Mesendoderm (in vitro differentiated cells): ENCODE measurements at regions not wholly inside any gene's neighbourhood (a gene's known extent, or its start where the extent isn't known, plus 50 kb on each side); places are given as distances from the start of the nearest gene placed in this dataset. TPM values are rescaled to one million over a fixed set of nuclear protein-coding genes. Genes with fewer than 3 reads are reported as not detected.

Experiments
- DNase-seq: peaks from one replicate; pipeline ENCODE4 v3.0.0; 2013
- H2AK5ac ChIP-seq: 2 replicates; pipeline ENCODE4 v1.6.1; 2013; ENCODE audit warnings: low read length, inconsistent platforms
- H2BK120ac ChIP-seq: 2 replicates; pipeline ENCODE4 v1.6.1; 2013; ENCODE audit warnings: low read depth, mild to moderate bottlenecking, low read length, moderate library complexity, mixed read lengths
- H2BK15ac ChIP-seq: replicated peaks from 2 replicates; pipeline ENCODE4 v1.6.1; 2013; ENCODE audit warnings: low read depth, mild to moderate bottlenecking, moderate library complexity
- H2BK5ac ChIP-seq: 2 replicates; pipeline ENCODE4 v1.6.1; 2013; ENCODE audit warnings: low read length, inconsistent platforms
- H3K18ac ChIP-seq: 2 replicates; pipeline ENCODE4 v1.6.1; 2013; ENCODE audit warnings: mild to moderate bottlenecking, low read length, mixed read lengths
- H3K23ac ChIP-seq: one replicate; pipeline ENCODE4 v1.6.1; 2013; ENCODE audit warnings: low read length
- H3K27ac ChIP-seq: 2 replicates; pipeline ENCODE4 v1.5.1; 2013; ENCODE audit warnings: low read depth, mild to moderate bottlenecking, inconsistent platforms, low read length, moderate library complexity
- H3K27me3 ChIP-seq: 2 replicates; pipeline ENCODE4 v1.6.1; 2013; ENCODE audit warnings: low read length, control low read depth, mild to moderate bottlenecking, inconsistent platforms; ENCODE audit not compliant: insufficient read depth, poor library complexity
- H3K36me3 ChIP-seq: 2 replicates; pipeline ENCODE4 v1.6.1; 2013; ENCODE audit warnings: low read length, inconsistent platforms; ENCODE audit not compliant: control insufficient read depth, insufficient read depth
- H3K4ac ChIP-seq: one replicate; pipeline ENCODE4 v1.6.1; 2013; ENCODE audit warnings: low read depth, mild to moderate bottlenecking, low read length, moderate library complexity
- H3K4me1 ChIP-seq: 2 replicates; pipeline ENCODE4 v1.6.1; 2013; ENCODE audit warnings: low read depth, low read length, inconsistent platforms; ENCODE audit not compliant: control insufficient read depth
- H3K4me2 ChIP-seq: 2 replicates; pipeline ENCODE4 v1.6.1; 2013; ENCODE audit warnings: low read length
- H3K4me3 ChIP-seq: 2 replicates; pipeline ENCODE4 v1.5.1; 2013; ENCODE audit warnings: mild to moderate bottlenecking, low read length
- H3K56ac ChIP-seq: one replicate; pipeline ENCODE4 v1.6.1; 2013; ENCODE audit warnings: low read length
- H3K79me1 ChIP-seq: 2 replicates; pipeline ENCODE4 v1.6.1; 2013; ENCODE audit warnings: low read length, inconsistent platforms
- H3K79me2 ChIP-seq: 2 replicates; pipeline ENCODE4 v1.6.1; 2013; ENCODE audit warnings: mild to moderate bottlenecking, low read length; ENCODE audit not compliant: control insufficient read depth, insufficient read depth
- H3K9ac ChIP-seq: 2 replicates; pipeline ENCODE4 v1.6.1; 2013; ENCODE audit warnings: low read length, inconsistent platforms
- H4K5ac ChIP-seq: one replicate; pipeline ENCODE4 v1.6.1; 2013; ENCODE audit warnings: low read length
- H4K8ac ChIP-seq: one replicate; pipeline ENCODE4 v1.6.1; 2013; ENCODE audit warnings: low read depth, mild to moderate bottlenecking, control low read depth, low read length, moderate library complexity
- WGBS: extraction: QIAGEN DNeasy Blood & Tissue Kit; methylation state at CpG from one replicate; pipeline ENCODE4 v1.1.7; 2013; ENCODE audit warnings: low lambda C conversion rate, missing lambda C conversion rate; ENCODE audit not compliant: insufficient coverage; ENCODE audit errors: extremely low coverage; 5-methylcytosine and 5-hydroxymethylcytosine counted together
- small RNA-seq: library from polyadenylated mRNA; stranded (forward); fragments of <200 nt; extraction: miRNeasy Mini kit (QIAGEN cat#:217004); gene quantifications from one replicate; pipeline ENCODE3, GENCODE V24; 2013; ENCODE audit not compliant: insufficient read depth

DNA sequence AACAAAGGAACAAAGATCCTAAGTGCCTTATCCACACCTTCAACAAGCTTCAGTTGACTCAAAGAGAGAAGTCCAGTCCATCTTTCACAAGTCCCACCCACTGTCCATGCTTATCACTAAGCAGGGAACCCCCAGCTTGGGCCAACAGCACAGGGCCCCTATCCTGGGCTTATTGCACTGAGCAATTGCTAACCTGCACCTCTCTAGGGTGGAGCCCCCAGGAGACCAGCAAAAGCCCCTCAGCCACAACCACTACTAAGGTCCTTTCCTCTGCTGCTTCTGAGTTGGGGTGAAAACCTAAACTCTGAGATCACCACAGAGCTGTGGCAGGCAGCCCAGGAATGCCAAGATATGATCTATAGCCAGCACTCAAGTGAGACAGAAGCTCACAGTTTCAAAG is 96.7 kb upstream of the PBDC1 start:
- Histone ChIP-seq H3K9ac (no peak overlapping the region), H3K36me3 (no peaks in the 10 kb centered on the region), H3K4me2 (no peak overlapping the region), H3K27me3 (no peaks in the 10 kb centered on the region), H2BK15ac (no peak overlapping the region), H4K5ac (no peak overlapping the region), H4K8ac (no peak overlapping the region), H3K18ac (no peak overlapping the region), H2AK5ac (no peak overlapping the region), H3K4me3 (no peak overlapping the region), H3K23ac (no peak overlapping the region), H3K56ac (no peak overlapping the region), H3K79me1 (no peaks in the 10 kb centered on the region), H3K79me2 (no peaks in the 10 kb centered on the region), H2BK5ac (no peak overlapping the region), H3K4me1 (no peaks in the 10 kb centered on the region), H3K27ac (no peak overlapping the region), H2BK120ac (no peak overlapping the region), H3K4ac (no peak overlapping the region)
- DNase-seq = peak; percentile 36

- H3K36me3 ChIP-seq = no peaks in the 10 kb centered on the region
- no peaks in the 10 kb centered on the region for H3K79me2 ChIP-seq
- H2BK15ac ChIP-seq = no peak overlapping the region
- no peak overlapping the region for H3K27ac ChIP-seq
- no peak overlapping the region for H3K4me3 ChIP-seq
- no peak overlapping the region for H3K9ac ChIP-seq
- no peak overlapping the region for H2BK5ac ChIP-seq
- H3K4me1 ChIP-seq = no peaks in the 10 kb centered on the region
- H3K23ac ChIP-seq = no peak overlapping the region
- H3K79me1 ChIP-seq = no peaks in the 10 kb centered on the region
- H3K56ac ChIP-seq = no peak overlapping the region
- no peak overlapping the region for H3K4me2 ChIP-seq
- H3K4ac ChIP-seq = no peak overlapping the region
- DNase-seq = peak; percentile 45
- H4K5ac ChIP-seq = no peak overlapping the region
- H4K8ac ChIP-seq = no peak overlapping the region
- no peaks in the 10 kb centered on the region for H3K27me3 ChIP-seq
- H3K18ac ChIP-seq = no peak overlapping the region
- H2BK120ac ChIP-seq = no peak overlapping the region
- WGBS = no CpG with 5 or more reads among the region's 4 CpGs
- no peak overlapping the region for H2AK5ac ChIP-seq
These were observed 63.2 kb upstream of the PBDC1 start for GRCh38 chrX:76109654-76110053.

Small RNA genes in the stretch of these regions (small RNA-seq; reads per million reads assigned to genes)
- not detected for gene AL451105.1
